Uterus (tissue), 3 donors: ENCODE measurements at regions not wholly inside any gene's neighbourhood (a gene's known extent, or its start where the extent isn't known, plus 50 kb on each side); places are given as distances from the start of the nearest gene placed in this dataset.
"Not testable (repeated sequence)": the region's sequence is repeated elsewhere in the genome, so short reads cannot be mapped to it uniquely, and the experiment has no call there.

Experiments used
- DNase-seq, 2 donors: peaks; one replicate each; pipeline ENCODE4 v3.0.0-alpha.2; 2019 to 2020
- H3K27ac ChIP-seq, 2 donors: fragments of 200-600 bp; sonication (generic); 1 replicate in 1 of 2; 2 replicates in 1 of 2; pipeline ENCODE4 v1.5.1; 2016 to 2018
- H3K27me3 ChIP-seq, 2 donors: fragments of 200-600 bp; sonication (generic); one replicate each; pipeline ENCODE4 v1.5.1; 2018 to 2019; ENCODE audit warnings: control low read depth in 1 of 2
- H3K36me3 ChIP-seq, 2 donors: fragments of 200-600 bp; sonication (generic); one replicate each; pipeline ENCODE4 v1.5.1; 2019; ENCODE audit warnings: control low read depth in 1 of 2
- H3K4me1 ChIP-seq, 2 donors: fragments of 200-600 bp; sonication (generic); one replicate each; pipeline ENCODE4 v1.5.1; 2018 to 2019; ENCODE audit warnings: control low read depth in 1 of 2
- H3K4me3 ChIP-seq, 2 donors: fragments of 200-600 bp; sonication (generic); 1 replicate in 1 of 2; 2 replicates in 1 of 2; pipeline ENCODE4 v1.5.1; 2018 to 2019; ENCODE audit warnings: mild to moderate bottlenecking in 1 of 2
- H3K9me3 ChIP-seq, 2 donors: fragments of 200-600 bp; sonication (generic); one replicate each; pipeline ENCODE4 v1.5.1; 2019; ENCODE audit warnings: control low read depth in 1 of 2
- POLR2A ChIP-seq, 2 donors: fragments of 450-650 bp; IDR thresholded peaks; one replicate each; pipeline ENCODE4 v1.6.1; 2016; ENCODE audit warnings: antibody characterized with exemption in 2 of 2, mild to moderate bottlenecking in 1 of 2, moderate library complexity in 1 of 2
- intact Hi-C: fragments of 100-400 bp; cut with DNase I; formaldehyde crosslinking; loops from one replicate; pipeline ENCODE4 v1.15.1; 2023; ENCODE audit warnings: low total_unique reads
- TF ChIP-seq, protein P1 (sequence below), 4 experiments: fragments of 200-600 bp in 2 of 4; fragments of 450-650 bp in 2 of 4; sonication (generic) in 2 of 4; IDR thresholded peaks; one replicate each; pipeline ENCODE4 v1.5.1; 2016 to 2019; ENCODE audit warnings: antibody characterized with exemption in 4 of 4, mild to moderate bottlenecking in 2 of 4, moderate library complexity in 1 of 4
- donor health status: DM: yes; HTN: yes; CAD: no.

DNA sequence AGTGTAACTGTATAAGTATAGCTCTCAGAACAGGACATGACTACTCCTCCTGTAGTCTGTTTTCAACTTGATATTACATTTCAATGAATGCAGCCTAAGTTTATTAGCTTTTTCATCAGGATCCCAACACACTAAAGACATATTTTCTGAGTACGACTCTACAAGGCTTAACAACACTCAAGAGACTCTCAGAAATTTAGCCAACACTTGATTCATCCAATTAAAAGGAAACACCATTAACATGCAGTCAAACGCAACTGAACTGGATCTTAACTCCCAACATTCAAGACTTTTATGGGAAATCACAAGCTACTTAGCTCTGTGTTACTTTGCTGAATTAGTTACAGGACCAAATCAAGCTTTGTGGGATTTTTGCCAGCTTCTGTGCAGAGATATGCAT lies 65.2 kb upstream of the SGIP1 start:
- no peaks in the 10 kb centered on the region for H3K27me3 ChIP-seq
- TF ChIP-seq POLR2A (IDR thresholded peaks at IDR 0.05) = no peak
- TF ChIP-seq, protein P1, sequence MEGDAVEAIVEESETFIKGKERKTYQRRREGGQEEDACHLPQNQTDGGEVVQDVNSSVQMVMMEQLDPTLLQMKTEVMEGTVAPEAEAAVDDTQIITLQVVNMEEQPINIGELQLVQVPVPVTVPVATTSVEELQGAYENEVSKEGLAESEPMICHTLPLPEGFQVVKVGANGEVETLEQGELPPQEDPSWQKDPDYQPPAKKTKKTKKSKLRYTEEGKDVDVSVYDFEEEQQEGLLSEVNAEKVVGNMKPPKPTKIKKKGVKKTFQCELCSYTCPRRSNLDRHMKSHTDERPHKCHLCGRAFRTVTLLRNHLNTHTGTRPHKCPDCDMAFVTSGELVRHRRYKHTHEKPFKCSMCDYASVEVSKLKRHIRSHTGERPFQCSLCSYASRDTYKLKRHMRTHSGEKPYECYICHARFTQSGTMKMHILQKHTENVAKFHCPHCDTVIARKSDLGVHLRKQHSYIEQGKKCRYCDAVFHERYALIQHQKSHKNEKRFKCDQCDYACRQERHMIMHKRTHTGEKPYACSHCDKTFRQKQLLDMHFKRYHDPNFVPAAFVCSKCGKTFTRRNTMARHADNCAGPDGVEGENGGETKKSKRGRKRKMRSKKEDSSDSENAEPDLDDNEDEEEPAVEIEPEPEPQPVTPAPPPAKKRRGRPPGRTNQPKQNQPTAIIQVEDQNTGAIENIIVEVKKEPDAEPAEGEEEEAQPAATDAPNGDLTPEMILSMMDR (IDR thresholded peaks at IDR 0.05) = no peak
- no peaks in the 10 kb centered on the region for H3K9me3 ChIP-seq
- intact Hi-C loops = no loop called here
- no peaks in the 10 kb centered on the region for H3K4me1 ChIP-seq
- no peak for DNase-seq
- no peak overlapping the region for H3K27ac ChIP-seq
- no peak overlapping the region for H3K4me3 ChIP-seq
- H3K36me3 ChIP-seq = no peaks in the 10 kb centered on the region

DNA sequence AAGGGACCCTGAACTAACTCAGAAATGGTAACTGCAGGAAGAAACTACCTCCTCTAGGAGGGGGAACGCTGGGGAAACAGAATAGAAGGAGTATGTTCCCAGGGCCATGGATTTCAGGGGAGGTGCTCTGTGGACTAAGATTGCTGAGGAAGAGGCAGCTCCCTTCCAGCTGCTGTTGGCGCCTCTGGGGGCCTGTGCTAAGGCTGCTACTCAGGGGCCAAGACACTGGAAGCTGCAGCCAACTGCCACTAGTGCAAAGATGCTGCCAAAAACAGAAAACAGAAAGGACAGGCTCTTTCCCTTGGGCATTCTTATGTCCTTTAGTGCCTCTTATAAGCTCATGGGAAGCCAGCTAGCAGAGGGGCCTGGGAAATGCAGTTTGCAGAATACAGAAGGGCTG lies 58.0 kb upstream of the SGIP1 start:
- Histone ChIP-seq H3K27ac (no peak overlapping the region), H3K4me3 (no peak overlapping the region), H3K4me1 (no peaks in the 10 kb centered on the region), H3K27me3 (no peaks in the 10 kb centered on the region), H3K36me3 (no peaks in the 10 kb centered on the region), H3K9me3 (no peaks in the 10 kb centered on the region)
- intact Hi-C loops = no loop called here
- DNase-seq = no peak
- no peak for TF ChIP-seq POLR2A (IDR thresholded peaks at IDR 0.05)
- TF ChIP-seq, protein P1 (IDR thresholded peaks at IDR 0.05) = no peak

DNA sequence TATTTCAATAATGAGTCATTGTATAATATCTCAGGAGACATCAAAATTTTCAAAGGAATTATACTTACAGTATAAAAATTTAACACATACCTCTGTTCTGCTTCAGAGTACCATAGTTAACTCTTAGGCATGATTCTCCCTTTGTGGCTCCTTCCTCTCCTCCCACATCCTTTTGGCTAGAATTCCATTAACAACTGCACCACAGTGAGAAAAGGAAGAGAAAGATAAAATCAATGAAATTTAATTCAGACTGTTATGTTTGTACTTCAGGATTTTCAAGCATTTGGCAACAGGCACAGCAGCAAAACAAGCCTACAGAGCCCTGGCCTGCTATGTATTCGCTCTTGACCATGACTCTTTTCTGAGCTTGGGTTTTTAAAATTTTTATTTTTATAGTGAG lies 57.2 kb upstream of the SGIP1 start:
- no peaks in the 10 kb centered on the region for H3K9me3 ChIP-seq
- intact Hi-C loops = no loop called here
- DNase-seq = no peak
- H3K27me3 ChIP-seq = no peaks in the 10 kb centered on the region
- H3K4me1 ChIP-seq = no peaks in the 10 kb centered on the region
- no peak overlapping the region for H3K4me3 ChIP-seq
- no peak overlapping the region for H3K27ac ChIP-seq
- TF ChIP-seq, protein P1 (IDR thresholded peaks at IDR 0.05) = no peak
- no peak for TF ChIP-seq POLR2A (IDR thresholded peaks at IDR 0.05)
- no peaks in the 10 kb centered on the region for H3K36me3 ChIP-seq

DNA sequence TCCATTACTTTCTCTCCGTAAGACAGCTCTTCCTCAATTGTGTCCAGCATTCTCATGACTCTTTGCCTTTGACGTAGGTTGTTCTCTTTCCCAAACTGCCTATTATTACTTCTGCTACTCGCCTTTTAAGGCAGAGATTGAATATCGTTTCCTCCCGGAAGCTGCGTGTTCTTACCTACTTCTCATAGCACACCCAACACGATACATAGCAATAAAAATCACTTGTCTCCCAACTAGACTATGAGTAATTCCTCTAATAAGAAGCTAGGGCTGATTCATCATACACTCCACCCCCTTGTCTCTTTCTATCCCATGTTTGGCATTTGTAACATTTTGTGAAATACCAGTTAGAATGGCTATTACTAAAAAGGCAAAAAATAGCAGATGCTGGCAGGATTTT lies 55.8 kb upstream of the SGIP1 start:
- no peak for TF ChIP-seq POLR2A (IDR thresholded peaks at IDR 0.05)
- Histone ChIP-seq H3K9me3 (no peaks in the 10 kb centered on the region), H3K27ac (no peak overlapping the region), H3K36me3 (no peaks in the 10 kb centered on the region), H3K27me3 (no peaks in the 10 kb centered on the region), H3K4me3 (no peak overlapping the region), H3K4me1 (no peaks in the 10 kb centered on the region)
- intact Hi-C loops = no loop called here
- DNase-seq = no peak

DNA sequence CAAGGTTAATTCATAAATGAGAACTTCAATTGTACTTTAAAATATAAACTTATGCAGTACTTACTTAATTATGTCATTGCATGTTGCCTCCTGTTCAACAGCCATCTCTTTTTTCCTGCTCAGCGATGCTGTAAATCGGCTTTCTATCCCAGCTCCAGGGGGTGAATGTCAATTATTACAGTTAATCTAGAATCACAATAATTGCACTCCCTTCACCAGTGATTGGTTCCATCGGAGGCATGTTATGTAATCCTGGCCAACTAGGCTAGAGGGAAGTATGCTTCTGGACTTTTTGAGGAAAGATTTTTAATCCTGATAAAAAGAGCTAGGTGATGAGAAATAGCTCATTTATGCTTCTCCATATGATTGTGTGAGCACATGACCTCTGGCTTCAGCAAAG lies 53.8 kb upstream of the SGIP1 start:
- intact Hi-C loops = no loop called here
- H3K4me1 ChIP-seq = no peaks in the 10 kb centered on the region
- no peaks in the 10 kb centered on the region for H3K9me3 ChIP-seq
- H3K4me3 ChIP-seq = no peak overlapping the region
- H3K27ac ChIP-seq = no peak overlapping the region
- TF ChIP-seq POLR2A (IDR thresholded peaks at IDR 0.05) = no peak
- TF ChIP-seq, protein P1 (IDR thresholded peaks at IDR 0.05) = no peak
- no peak for DNase-seq
- no peaks in the 10 kb centered on the region for H3K36me3 ChIP-seq
- H3K27me3 ChIP-seq = no peaks in the 10 kb centered on the region

DNA sequence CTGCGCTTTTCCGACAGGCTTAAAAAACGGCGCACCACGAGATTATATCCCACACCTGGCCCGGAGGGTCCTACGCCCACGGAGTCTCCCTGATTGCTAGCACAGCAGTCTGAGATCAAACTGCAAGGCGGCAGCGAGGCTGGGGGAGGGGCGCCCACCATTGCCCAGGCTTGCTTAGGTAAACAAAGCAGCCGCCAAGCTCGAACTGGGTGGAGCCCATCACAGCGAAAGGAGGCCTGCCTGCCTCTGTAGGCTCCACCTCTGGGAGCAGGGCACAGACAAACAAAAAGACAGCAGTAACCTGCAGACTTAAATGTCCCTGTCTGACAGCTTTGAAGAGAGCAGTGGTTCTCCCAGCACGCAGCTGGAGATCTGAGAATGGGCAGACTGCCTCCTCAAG lies 52.7 kb upstream of the SGIP1 start:
- H3K4me1 ChIP-seq, intact Hi-C loops, H3K9me3 ChIP-seq, DNase-seq, H3K36me3 ChIP-seq, H3K27me3 ChIP-seq, H3K27ac ChIP-seq, H3K4me3 ChIP-seq: not testable (repeated sequence)
